Left hindlimb (tissue), 1 donor: ENCODE measurements at regions not wholly inside any gene's neighbourhood (a gene's known extent, or its start where the extent isn't known, plus 50 kb on each side); places are given as distances from the start of the nearest gene placed in this dataset.
"Not testable (repeated sequence)": the region's sequence is repeated elsewhere in the genome, so short reads cannot be mapped to it uniquely, and the experiment has no call there.

Experiments used
- DNase-seq: peaks from one replicate; pipeline ENCODE4 v3.0.0-alpha.2; 2018

GRCh38 chr1:242728696-242729095 is 204.2 kb upstream of the PLD5 start:
- no peak for DNase-seq

GRCh38 chr1:242723044-242723716 is 198.7 kb upstream of the PLD5 start:
- DNase-seq, result no peak

GRCh38 chr1:242718967-242719366 is 194.5 kb upstream of the PLD5 start:
- no peak for DNase-seq

GRCh38 chr1:242712248-242712647 is 187.8 kb upstream of the PLD5 start:
- no peak for DNase-seq

GRCh38 chr1:242710847-242711246 is 186.3 kb upstream of the PLD5 start:
- DNase-seq, result no peak

GRCh38 chr1:242710286-242710685 is 185.8 kb upstream of the PLD5 start:
- DNase-seq, result no peak

- DNase-seq, result no peak
These were observed 179.0 kb upstream of the PLD5 start for GRCh38 chr1:242703467-242703866.

GRCh38 chr1:242692988-242693387 is 168.5 kb upstream of the PLD5 start:
- no peak for DNase-seq

GRCh38 chr1:242691610-242691945 is 167.1 kb upstream of the PLD5 start:
- DNase-seq, result no peak

GRCh38 chr1:242690849-242691609 is 166.5 kb upstream of the PLD5 start:
- no peak for DNase-seq

GRCh38 chr1:242689378-242689777 is 164.9 kb upstream of the PLD5 start:
- DNase-seq, result no peak

- DNase-seq, result no peak
These were observed 150.6 kb upstream of the PLD5 start for GRCh38 chr1:242674951-242675645.

GRCh38 chr1:242673652-242674051 is 149.2 kb upstream of the PLD5 start:
- no peak for DNase-seq

- not testable (repeated sequence) for DNase-seq
These were observed 148.7 kb upstream of the PLD5 start for GRCh38 chr1:242673165-242673564.

- no peak for DNase-seq
These were observed 145.5 kb upstream of the PLD5 start for GRCh38 chr1:242670019-242670418.

GRCh38 chr1:242662886-242663285 is 138.4 kb upstream of the PLD5 start:
- DNase-seq, result no peak

- not testable (repeated sequence) for DNase-seq
These were observed 129.3 kb upstream of the PLD5 start for GRCh38 chr1:242653772-242654171.

GRCh38 chr1:242651817-242652216 is 127.3 kb upstream of the PLD5 start:
- DNase-seq, result no peak

- DNase-seq, result no peak
These were observed 117.0 kb upstream of the PLD5 start for GRCh38 chr1:242641461-242641860.

GRCh38 chr1:242639104-242639503 is 114.6 kb upstream of the PLD5 start:
- no peak for DNase-seq

GRCh38 chr1:242634732-242635131 is 110.2 kb upstream of the PLD5 start:
- no peak for DNase-seq

GRCh38 chr1:242629396-242629795 is 104.9 kb upstream of the PLD5 start:
- no peak for DNase-seq

GRCh38 chr1:242623756-242624155 is 99.3 kb upstream of the PLD5 start:
- DNase-seq, result no peak

GRCh38 chr1:242623119-242623518 is 98.6 kb upstream of the PLD5 start:
- no peak for DNase-seq
